ENCODE measurements at regions not wholly inside any gene's neighbourhood (a gene's known extent, or its start where the extent isn't known, plus 50 kb on each side); places are given as distances from the start of the nearest gene placed in this dataset.

GRCh38 chr2:51085420-51086068, 53.6 kb upstream of the NRXN1 start:
- Histone ChIP-seq H3K36me3 (ENCODE audit: control insufficient read depth in 4 of 4, insufficient read depth in 4 of 4, low read length in 3 of 4) (no peaks in the 10 kb centered on the region), H3K9me3 (ENCODE audit: control extremely low read depth in 1 of 5, control insufficient read depth in 4 of 5, insufficient read depth in 2 of 5, low read depth in 1 of 5, low read length in 4 of 5) (no peaks in the 10 kb centered on the region), H3K4me3 (ENCODE audit: control insufficient read depth in 1 of 7, extremely low read depth in 1 of 7, insufficient read depth in 4 of 7, low read depth in 2 of 7, low read length in 6 of 7) (no peak overlapping the region), H3K27ac (ENCODE audit: insufficient read depth in 1 of 2, low read depth in 1 of 2, low read length in 2 of 2, poor library complexity in 1 of 2, severe bottlenecking in 2 of 2) (no peak overlapping the region), H3K27me3 (replicated peaks in 2 of 5; ENCODE audit: control insufficient read depth in 4 of 5, insufficient read depth in 5 of 5, low read length in 4 of 5) (no peaks in the 10 kb centered on the region), H3K4me1 (ENCODE audit: control extremely low read depth in 1 of 4, control insufficient read depth in 4 of 4, insufficient read depth in 4 of 4, low read length in 3 of 4) (no peaks in the 10 kb centered on the region)
- CTCF ChIA-PET, result interaction anchor here (0.7 kb wide), 1 partner anchor 15 kb away, joined by 3 read pairs; no protein-coding TSS in a partner anchor
- no CpG with 5 or more reads among the region's 3 CpGs for WGBS (ENCODE audit: insufficient coverage)
- POLR2A ChIA-PET, result no interaction called here
- no peak for DNase-seq

GRCh38 chr2:51084750-51085149, 52.8 kb upstream of the NRXN1 start:
- no peak overlapping the region for H3K27ac ChIP-seq (ENCODE audit: insufficient read depth in 1 of 2, low read depth in 1 of 2, low read length in 2 of 2, poor library complexity in 1 of 2, severe bottlenecking in 2 of 2)
- WGBS (ENCODE audit: insufficient coverage), result 100% methylated on average over 2 of the region's 2 CpGs
- no peaks in the 10 kb centered on the region for H3K4me1 ChIP-seq (ENCODE audit: control extremely low read depth in 1 of 4, control insufficient read depth in 4 of 4, insufficient read depth in 4 of 4, low read length in 3 of 4)
- no peaks in the 10 kb centered on the region for H3K27me3 ChIP-seq (replicated peaks in 2 of 5; ENCODE audit: control insufficient read depth in 4 of 5, insufficient read depth in 5 of 5, low read length in 4 of 5)
- no peaks in the 10 kb centered on the region for H3K36me3 ChIP-seq (ENCODE audit: control insufficient read depth in 4 of 4, insufficient read depth in 4 of 4, low read length in 3 of 4)
- POLR2A ChIA-PET, result no interaction called here
- DNase-seq, result no peak
- H3K4me3 ChIP-seq (ENCODE audit: control insufficient read depth in 1 of 7, extremely low read depth in 1 of 7, insufficient read depth in 4 of 7, low read depth in 2 of 7, low read length in 6 of 7), result no peak overlapping the region
- H3K9me3 ChIP-seq (ENCODE audit: control extremely low read depth in 1 of 5, control insufficient read depth in 4 of 5, insufficient read depth in 2 of 5, low read depth in 1 of 5, low read length in 4 of 5), result no peaks in the 10 kb centered on the region
- CTCF ChIA-PET, result no interaction called here

All from common myeloid progenitor, CD34-positive (primary cell).